NCI-H524 treated with DMSO at 0.1 percent for 48 hours (cell line): ENCODE measurements at regions not wholly inside any gene's neighbourhood (a gene's known extent, or its start where the extent isn't known, plus 50 kb on each side); places are given as distances from the start of the nearest gene placed in this dataset.
"Not testable (repeated sequence)": the region's sequence is repeated elsewhere in the genome, so short reads cannot be mapped to it uniquely, and the experiment has no call there.

ENCODE experiments used
- DNase-seq: peaks from one replicate; lab custom pipeline; 2025; lab: John Stamatoyannopoulos, UW

DNA sequence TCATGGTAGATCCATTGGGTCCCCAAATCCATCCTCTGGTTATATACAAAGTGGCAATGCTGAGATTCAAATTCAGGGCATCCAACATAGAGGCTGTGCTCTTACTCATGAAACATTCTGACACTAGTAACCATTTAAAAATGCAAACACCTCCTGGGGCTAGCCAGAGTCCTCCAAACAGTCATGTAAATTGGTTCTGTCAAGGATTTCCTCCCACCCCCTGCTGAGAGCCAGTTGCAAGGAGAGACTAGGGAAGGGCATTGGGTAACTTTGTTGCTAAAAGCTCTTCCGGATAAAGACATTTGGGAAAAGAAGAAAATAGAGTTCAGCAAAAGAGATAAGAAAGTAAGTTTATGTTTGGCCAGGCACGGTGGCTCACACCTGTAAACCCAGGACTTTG lies 58.3 kb downstream of the ART5 start:
- DNase-seq = not testable (repeated sequence)

DNA sequence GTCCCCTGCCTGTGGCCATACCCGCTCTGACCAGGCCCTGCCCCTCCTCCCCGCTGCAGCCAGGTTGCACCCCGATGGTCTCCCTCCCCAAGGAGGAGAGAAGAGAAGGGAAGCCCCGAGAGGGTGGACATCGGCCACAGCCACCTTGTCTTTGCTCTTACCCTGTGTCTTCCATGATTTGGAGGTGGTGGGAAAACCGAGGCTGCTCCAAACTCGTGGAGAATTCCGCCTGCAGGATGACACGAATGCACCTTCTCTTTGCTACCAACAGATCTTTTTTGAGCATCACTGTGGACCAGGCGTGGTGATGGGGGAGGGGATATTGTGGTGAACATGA lies 60.4 kb downstream of the ART5 start:
- not testable (repeated sequence) for DNase-seq

DNA sequence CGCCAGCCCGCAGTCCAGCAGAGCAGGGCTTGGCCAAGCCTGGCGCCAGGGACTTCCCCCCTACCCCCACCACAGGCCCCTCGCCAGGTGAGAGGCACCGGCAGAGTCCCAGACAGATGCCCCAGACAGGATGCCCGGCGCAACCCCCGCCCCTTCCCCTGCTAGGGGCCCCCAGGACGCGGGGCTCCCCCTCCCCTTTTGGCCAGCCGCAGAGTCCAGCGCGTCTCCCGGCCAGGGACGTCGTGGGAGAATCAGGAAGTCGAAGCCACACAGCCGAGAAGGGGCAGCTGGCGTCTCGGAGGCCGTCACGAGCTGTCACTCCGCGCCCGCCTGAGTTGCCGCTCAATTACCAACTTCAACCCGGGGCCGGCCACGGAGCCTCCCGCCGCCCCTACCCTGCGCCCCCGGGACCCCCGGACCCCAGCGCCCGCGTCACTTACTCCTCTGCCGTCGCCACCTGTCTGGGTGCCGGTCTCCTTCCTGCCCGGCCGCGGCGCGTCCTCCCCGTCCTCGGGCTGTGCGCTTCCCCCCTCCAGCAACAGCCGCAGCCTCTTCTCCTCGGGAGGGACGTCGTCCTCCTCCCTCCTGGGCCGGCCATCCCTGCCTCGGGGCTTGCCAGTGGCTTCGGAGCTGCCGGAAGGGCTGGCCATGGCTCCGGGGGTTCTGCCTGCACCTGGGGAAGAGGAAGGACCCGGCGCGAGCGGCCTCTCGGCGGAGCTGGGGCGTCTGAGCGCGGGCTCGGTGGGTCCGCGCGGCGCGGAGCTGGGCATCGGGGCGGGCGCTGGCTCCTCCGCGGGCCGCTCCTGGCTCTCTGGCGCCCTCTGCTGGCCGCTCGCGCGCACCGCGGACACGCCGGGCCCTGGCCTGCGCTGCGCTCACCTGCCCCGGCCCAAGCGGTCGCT lies 61.1 kb downstream of the ART5 start:
- not testable (repeated sequence) for DNase-seq

DNA sequence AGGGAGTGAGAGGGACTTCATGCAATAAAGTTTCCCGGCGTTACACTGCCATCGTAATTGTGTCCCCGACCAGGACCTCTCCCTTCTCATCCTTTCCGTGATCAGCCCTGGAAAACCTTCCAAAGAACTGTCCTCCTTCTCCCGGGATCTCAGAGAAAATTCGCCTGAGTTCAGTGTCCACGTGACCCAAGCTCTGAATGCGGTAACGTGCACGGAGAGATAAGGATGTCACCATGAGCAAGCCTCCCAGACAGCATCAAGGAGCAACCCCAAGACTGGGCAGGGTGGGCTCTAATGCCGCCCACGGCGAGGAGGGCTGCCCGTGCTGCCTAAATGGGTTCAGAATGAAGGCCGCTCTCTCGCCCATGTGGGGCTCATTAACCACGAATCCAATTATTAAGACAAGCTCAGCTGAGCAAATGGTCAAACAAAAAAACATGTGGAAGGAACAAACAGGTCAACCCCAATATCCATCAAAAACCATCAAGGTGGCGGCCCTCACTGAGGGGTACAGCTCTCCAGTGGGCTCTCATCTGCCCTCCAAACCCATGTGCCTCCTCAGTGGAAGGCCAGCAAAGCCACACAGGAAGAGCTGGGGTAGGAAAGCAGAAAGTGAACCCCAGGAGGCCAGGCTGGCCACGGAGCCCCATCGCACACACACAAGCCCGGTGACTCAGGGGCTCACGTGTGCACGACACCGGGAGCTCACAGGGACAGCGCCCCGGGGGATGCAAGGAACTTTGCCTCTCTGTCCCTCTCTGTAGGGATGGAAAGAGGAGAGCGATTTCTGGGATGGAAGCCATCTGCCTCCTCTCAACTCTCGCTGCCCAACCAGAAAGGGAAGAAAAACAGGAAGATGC lies 62.0 kb downstream of the ART5 start:
- DNase-seq = not testable (repeated sequence)

DNA sequence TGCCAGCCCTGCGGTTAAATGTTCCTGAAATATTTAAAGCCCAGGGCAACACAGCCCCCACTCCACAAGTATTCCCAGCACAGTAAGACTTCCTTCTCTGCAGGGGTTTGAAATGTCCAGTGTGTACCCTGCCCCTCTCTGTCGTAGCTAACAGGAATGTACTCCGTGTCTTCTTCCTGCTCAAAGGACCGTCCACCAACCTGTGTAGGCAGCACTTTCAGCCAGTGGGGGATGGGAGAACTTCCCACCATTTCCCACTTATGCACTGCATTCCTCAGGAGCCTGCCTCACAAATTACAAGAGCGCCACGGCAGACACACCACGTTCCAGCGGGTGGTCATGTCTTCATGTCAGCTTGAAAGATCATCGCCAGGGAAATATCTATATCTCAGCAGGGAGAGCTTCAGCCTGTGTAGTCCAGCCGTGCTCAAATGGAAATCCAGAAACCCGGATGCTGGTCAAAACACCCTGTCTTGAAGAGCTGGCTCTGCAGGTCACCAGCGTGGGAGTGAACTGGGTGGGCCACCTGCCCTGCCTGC lies 65.7 kb downstream of the ART5 start:
- not testable (repeated sequence) for DNase-seq

DNA sequence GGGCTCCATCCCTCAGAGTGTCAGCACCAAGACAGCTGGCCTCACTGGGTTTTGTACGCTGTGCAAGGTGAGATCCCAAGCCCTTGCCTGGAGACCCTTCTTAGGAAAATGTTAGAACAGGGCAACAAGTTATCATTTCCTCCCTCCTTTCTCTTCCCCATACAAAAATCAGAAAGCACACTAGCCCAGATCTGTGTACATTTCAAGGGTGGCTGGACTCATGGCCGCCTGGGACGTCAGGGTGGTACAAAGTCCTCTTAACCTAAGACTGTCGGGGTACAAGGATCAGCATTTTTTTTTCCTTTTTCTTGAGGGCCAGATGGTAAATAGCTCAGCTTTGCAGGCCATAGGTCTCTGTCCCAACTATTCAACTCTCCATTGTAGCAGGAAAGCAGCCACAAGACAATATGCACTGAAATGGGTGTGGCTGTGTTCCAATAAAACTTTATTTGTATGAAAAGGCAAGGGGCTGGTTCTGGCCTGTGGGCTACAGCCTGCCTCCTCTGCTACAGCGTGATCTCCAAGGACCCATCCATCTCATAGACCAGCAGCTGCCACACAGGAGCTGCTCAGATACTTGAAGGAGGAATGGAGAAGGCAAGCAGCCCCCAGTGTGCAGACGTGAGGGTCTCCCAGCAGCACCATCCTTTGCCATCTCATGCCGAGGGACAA lies 68.7 kb downstream of the ART5 start:
- not testable (repeated sequence) for DNase-seq

DNA sequence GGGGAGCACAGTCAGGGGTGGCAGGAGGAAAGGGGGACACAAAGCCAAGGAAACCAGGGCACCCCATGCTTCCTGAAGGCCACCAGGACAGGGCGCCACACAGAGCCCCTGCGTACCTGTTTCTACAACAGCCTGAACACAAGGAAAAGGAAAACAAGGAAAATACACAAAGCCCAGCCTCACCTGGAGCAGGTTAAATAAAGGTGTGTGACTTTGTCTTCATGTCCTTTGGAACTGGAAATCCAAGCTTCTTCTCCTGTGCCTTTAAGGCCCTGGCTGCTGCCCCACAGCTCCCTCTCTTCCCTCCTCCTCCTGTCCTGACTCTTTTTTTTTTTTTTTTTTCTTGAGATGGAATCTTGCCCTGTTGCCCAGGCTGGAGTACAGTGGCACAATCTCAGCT lies 70.0 kb downstream of the ART5 start:
- not testable (repeated sequence) for DNase-seq

DNA sequence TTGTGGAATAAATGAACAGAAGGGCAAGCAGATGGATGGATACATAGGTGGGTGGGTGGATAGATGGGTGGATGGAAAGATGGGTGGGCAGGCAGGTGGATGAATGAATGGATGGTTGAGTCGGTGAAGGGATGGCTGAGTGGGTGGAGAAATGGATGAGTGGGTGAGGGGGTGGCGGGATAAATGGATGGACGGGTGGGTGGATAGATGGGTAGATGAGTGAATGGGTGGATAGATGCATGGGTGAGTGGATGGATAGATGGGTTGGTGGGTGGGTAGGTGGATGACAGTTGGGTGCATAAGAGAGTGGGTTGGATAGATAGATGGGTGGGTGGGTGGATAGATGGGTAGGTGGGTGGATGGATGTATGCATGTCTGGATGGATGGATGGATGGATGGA lies 76.0 kb downstream of the ART5 start:
- DNase-seq = not testable (repeated sequence)

DNA sequence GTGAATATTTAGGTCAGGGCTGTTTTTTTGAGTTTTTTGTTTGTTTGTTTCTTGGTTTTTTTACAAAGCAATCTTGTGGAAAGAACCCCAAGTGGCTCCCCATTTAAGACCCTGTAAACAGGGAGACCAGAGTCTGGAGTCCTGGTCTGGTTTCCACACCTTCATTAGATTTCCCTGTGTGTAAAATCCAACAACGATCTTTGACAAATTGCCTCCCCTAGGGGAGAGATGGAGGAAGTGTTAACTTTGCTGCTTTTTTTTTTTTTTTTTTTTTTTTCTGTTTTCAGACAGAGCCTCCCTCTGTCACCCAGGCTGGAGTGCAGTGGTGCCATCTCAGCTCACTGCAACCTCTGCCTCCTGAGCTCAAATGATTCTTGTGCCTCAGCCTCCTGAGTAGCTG lies 77.4 kb downstream of the ART5 start:
- not testable (repeated sequence) for DNase-seq

DNA sequence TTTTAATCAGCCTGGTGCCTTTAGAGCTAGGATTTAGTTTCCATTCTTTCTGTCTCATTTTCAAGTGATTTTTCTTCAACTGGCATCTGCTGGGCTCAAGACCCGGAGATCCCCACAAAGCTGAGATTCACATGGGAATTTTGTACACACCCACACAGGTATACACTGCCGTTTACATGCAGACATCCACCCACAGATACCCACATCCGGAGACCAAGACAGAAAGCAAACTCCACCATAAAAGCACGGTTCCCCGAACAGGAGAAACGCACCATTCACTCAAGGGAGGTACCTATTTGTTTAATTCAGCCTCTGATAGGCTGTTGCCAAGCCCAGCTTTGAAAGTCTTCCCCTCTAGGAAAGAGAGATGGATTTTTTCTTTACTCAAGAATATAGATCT lies 87.2 kb downstream of the ART5 start:
- not testable (repeated sequence) for DNase-seq

DNA sequence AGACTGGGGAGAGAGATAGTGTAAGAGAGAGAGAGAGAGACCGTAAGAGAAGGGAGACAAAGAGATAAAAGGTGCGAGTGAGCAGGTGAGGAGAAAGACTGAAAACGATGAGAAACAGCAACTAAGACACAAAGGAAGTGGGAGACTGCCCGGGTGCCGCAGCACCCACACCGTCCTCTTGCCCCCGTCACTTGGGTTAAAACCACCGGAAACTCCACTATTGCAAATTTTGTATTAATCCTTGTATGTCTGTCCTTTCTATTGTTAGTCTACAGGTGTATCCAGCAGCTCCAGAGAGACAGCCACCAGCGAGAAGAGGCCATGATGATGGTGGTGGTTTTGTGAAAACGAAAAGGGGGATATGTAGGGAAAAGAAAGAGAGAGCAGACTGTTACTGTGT lies 96.8 kb downstream of the ART5 start:
- not testable (repeated sequence) for DNase-seq

DNA sequence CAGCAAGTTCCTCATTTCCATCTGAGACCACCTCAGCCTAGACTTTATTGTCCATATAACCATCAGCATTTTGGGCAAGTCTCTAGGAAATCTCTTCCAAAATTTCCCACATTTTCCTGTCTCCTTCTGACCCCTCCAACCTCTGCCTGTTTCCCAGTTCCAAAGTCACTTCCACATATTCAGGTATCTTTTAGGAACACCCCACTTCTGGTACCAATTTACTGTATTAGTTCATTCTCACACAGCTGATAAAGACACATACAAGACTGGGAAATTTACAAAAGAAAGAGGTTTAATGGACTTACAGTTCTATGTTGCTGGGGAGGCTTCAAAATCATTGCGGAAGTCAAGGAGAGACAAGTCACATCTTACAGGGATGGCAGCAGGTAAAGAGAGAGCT lies 103.6 kb downstream of the ART5 start:
- DNase-seq = not testable (repeated sequence)

DNA sequence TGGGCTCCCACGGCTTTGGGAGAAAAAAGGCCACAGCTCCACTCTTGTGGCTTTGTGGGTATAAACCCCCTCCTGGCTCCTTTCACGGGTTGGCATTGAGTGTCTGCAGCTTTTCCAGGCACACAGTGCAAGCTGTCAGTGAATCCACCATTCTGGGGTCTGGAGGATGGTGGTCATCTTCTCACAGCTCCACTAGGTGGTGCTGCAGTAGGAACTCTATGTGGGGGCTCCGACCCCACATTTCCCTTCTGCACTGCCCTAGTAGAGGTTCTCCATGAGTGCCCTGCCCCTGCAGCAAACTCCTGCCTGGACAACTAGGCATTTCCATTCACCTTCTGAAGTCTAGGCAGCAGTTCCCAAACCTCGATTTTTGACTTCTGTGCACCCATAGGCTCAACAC lies 104.5 kb downstream of the ART5 start:
- DNase-seq = not testable (repeated sequence)

DNA sequence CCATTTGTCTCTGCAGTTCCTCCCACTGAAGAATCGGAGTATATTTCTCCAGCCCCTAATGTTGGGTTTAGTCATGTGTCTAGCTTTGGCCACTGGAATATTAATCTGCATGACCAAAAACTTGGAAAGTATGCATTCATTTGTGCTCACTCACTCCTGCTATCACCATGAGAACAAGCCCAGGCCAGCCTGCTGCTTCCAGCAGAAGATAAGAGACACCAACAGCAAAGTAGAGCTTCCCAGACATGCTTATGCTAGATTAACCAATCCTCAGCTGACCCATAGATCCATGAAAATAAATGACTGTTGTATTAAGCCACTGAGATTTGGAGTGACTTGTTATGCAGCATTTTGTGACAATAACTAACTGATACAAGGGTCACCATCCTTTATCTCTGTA lies 108.8 kb downstream of the ART5 start:
- not testable (repeated sequence) for DNase-seq

DNA sequence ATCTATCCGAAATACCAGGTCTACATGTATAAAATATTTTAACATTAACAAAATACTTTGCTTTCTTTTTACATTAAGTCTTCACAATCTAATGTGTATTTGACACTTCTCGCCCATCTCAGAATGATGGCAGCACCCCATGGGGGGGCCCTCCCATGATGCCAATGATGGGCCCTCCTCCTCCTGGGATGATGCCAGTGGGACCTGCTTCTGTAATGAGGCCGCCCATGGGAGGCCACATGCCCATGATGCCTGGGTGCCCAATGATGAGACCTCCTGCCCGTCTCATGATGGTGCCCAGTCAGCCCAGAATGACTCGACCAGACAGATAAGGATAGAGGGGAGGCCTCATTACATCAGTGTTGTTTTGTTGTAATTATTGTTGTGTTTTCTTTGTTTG lies 110.5 kb downstream of the ART5 start:
- not testable (repeated sequence) for DNase-seq

DNA sequence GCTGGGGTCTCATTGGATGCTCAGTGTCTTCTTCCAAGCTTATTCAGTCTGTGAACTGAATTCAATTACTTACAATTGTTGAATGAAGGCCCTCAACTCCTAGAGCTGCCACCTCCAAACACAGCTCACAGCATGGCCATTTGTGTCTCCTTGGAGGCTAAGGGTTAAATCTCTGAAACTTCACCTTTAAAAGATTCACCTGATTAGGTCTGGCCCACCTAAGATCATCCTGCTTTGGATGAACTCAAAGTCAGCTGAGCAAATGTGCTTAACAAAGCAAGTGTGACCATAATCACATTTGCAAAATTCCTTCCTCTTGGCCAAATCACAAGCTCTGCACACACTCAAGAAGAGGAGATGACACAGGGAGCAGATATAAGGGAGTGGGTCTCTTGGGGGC lies 118.2 kb downstream of the ART5 start:
- DNase-seq = not testable (repeated sequence)

DNA sequence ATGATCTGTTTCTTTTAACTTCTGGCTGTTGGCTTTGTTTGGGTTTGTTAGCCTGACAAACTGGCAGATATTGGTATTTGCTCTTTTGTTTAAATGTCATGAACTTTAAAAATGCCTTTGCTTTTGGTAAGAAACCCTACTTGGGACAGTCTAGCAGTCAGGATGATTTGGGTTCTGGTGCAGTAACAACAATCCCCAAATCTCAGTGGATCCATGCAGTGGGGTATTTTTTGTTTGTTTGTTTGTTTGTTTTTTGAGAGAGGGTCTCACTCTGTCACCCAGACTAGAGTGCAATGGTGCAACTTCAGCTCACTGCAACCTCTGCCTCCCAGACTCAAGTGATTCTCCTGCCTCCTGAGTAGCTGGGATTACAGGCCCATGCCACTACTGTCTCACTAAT lies 120.9 kb downstream of the ART5 start:
- not testable (repeated sequence) for DNase-seq

DNA sequence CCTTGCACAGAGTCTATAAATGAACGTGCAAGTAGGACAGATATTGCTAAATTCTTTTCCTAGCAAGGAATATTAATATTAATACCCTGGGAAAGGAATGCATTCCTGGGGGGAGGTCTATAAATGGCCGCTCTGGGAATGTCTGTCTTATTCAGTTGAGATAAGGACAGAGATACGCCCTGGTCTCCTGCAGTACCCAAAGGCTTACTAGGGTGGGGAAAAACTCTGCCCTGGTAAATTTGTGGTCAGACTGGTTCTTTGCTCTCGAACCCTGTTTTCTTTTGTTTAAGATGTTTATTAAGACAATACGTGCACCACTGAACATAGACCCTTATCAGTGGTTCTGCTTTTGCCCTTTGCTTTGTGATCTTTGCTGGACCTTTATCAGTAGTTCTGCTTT lies 122.0 kb downstream of the ART5 start:
- DNase-seq = not testable (repeated sequence)

DNA sequence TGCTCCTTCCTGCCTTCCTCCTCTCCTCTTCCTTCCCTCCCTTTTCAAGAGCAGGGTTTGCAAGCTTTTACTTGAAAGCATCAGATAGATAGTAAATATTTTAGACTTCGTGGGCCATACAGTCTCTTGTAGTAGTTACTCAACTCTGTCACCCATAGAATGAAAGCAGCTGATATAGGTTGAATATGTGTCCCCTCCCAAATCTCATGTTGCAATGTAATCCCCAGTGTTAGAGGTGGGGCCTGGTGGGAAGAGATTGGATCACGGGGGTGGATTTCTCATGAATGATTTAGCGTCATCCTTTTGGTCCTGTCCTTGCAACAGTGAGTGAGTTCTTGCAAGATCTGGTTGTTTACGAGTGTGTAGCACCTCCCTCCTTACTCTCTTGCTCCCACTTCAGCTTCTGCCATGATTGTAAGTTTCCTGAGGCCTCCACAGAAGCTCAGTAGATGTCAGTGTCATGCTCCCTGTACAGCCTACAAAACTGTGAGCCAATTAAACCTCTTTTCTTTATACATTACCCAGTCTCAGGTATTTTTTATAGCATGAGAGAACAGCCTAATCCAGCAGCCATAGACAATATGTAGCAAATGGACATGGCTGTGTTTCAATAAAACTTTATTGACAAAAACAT lies 124.7 kb downstream of the ART5 start:
- not testable (repeated sequence) for DNase-seq

DNA sequence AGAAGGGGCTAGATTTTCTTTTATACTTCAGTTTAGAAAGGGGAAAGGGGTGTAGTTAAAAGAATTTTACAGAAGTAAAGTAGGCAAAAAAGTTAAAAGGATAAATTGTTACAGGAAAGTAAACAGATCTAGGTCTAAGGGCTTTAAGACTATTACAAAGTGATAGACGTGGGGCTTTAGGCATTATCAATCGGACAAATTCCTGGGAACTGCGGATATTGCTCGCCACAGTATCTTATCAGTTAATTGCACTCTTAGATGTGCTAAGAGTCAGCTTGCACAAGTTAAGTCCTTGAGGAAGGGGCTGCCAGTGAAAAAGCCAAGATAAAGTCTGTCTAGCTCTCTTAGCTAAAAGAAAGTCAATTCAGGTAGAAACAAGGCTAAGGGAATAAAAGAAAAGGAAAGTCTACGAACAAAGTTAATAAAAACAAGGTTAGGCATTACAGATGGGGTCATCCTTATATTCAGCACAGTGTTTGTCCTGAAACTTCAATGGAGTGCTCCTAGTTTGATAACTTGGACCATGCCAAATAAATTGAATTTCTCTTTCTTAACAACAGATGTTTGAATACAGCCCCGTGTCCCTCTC lies 125.4 kb downstream of the ART5 start:
- not testable (repeated sequence) for DNase-seq
